Fibroblast of skin of left biceps (primary cell): ENCODE measurements at regions not wholly inside any gene's neighbourhood (a gene's known extent, or its start where the extent isn't known, plus 50 kb on each side); places are given as distances from the start of the nearest gene placed in this dataset.
"Not testable (repeated sequence)": the region's sequence is repeated elsewhere in the genome, so short reads cannot be mapped to it uniquely, and the experiment has no call there.

ENCODE experiments used
- DNase-seq, 2 experiments: peaks; one replicate each; pipeline ENCODE4 v3.0.0-alpha.2; 2013; ENCODE audit warnings: low read depth in 2 of 2

DNA sequence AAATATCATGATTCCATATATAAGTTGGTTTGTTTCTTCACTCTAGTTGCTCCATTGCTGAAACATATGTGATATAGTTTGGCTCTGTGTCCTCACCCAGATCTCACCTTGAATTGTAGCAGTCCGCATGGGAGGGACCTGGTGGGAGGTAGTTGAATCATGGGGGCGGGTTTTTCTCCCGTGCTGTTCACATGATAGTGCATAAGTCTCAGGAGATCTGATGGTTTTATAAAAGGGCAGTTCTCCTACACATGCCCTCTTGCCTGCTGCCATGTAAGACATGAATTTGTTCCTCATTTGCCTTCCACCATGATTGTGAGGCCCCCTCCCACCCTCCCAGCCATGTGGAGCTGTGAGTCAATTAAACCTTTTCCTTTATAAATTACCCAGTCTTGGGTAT lies 915.5 kb downstream of the KCNJ2 start:
- no peak for DNase-seq

DNA sequence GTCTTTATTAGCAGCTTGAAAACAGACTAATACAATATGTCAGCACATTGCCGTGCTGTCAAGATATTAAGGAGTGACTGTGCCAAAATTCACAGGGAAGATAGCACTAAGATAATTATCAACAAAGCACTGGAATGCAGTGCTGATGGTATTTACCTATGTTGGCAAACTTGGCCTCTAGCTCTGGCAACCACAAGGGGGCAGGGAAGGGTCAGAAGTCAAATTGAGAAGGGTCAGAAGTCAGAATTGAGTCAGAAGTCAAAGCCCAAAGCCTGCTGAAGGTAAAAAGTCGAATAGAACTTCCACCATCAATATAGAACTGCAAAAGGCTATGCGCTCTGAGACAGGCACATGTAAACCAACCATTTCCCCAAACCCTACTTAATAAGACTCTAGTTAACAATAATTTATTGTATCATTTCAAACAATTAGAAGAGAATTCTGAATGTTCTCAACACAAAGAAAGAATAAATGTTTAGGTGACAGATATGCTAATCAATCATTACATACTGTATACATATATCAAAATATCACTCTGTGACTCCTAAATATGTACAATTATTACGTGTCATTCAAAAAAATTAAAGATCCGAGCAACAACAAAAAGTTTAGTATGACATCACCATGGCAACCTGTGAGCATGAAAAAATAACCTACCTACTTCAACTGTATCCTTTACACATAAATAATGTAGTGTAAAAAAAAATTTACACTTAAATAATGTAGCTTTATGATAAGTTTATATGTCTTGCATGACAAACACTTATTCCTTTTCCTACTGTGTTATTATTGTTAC lies 916.1 kb downstream of the KCNJ2 start:
- DNase-seq = no peak

DNA sequence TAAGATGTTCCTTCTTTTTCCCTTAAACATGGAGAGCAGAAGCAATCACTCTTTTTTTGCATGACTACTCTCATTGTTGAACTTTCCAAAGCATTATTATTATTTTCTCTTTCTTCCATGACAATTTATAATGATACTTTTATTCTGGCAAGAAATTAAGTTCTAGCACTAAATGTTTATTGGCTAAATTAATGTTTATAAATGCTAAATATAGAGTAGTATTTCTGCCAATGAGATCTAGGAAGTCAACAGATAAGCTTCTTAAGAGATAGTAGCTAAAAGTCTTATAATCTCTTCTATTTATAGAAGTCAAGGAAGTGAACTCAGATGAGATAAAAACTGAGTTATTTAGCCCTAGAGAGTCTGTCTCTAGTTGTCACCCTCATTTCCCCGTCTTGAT lies 920.1 kb downstream of the KCNJ2 start:
- DNase-seq = no peak

DNA sequence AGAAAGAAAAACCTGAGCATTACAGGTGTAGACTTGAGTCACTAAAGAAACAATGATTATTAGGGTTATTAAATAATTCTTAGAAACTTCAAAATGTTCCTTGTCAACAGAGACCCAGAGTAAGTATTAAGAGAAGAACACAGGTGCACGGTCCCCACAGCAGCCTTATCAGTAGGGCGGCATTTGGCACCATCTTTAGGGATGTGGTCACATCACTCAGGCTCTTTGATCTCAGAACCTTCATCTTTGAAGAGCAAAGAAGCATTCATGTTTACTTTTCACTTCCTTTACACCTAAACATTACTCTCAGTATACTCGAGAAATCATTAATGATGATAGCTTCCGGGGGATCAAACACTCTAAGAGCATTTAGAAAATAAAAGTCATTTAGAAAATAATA lies 928.7 kb downstream of the KCNJ2 start:
- no peak for DNase-seq

DNA sequence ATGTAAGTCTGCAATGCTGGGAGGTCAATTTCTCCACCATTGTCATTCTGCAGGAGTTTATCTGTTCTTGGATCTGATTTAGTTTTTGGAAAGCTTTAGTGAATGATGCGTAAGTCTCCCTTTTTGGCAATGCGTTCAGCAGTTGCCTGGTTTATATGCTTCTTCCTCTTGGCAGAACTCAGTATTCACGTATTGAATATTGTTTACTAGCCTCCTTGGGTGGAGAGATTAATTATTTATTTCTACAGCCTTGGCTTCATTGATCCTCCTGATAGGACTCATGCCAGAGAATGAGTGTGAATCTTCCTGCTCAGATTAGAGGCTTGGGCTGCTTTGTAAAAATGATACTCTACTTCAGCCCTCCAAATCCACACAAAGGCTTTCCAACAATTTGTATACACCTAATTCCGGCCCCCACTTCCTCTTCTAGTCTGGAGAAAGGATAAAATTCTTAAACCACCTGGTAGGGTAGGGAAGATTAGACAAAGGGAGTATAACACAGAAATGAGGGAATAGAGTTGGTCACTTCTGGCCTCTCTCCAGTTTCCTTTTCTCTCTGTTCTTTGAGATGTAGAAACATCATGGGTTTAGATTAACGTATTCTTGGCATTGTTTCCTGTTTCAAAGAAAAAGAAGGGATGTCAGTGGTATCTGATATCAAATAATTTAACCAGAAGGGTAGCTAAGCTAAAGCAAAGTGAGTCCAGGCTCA lies 929.8 kb downstream of the KCNJ2 start:
- no peak for DNase-seq

DNA sequence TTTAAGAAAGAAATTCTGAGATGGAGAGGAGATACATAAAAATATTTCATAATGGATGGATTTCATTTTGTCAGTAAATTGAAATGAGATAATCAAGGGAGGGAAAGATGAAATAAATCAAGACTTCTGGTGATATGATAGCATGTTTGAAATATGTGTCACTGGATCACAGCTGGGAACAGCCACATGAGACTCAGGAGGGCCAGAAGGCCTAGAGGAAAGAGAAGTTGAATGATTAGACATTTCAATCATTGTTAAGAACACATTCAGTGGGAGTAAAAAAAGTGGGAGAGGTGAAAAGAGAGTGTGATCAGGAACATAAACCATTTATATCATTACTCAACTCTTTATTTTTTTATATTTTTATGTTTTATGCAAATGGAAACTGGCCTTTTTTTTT lies 933.4 kb downstream of the KCNJ2 start:
- no peak for DNase-seq

DNA sequence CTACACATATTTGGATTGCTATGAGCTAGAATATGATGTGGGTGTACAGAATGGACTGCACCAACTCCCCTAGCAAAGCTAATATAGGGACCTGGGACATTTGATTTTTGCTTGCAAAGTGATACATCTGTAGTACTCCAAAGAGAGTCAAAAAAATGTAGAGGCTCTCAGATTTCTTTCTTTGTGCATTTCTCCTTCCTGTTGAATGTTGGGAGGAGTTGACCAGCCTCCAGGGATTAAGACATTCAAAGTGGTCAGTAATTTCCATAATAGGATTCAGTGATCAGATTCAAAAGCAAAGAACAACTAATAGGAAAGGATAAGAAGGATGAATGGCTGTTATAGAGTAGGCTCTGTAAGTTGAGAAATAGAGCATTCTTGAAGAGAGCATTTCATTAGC lies 934.9 kb downstream of the KCNJ2 start:
- DNase-seq = no peak

DNA sequence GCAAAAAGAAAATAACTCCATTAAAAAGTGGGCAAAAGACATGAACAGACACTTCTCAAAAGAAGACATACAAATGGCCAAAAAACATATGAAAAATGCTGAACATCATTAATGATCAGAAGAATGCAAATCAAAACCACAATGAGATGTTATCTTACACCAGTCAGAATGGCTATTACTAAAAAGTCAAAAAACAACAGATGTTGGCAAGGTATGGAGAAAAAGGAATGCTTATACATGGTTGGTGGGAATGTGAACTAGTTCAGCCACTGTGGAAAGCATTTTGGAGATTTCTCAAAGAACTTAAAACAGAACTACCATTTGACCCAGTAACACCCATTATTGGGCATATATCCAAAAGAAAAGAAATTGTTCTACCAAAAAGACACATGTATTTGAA lies 936.7 kb downstream of the KCNJ2 start:
- DNase-seq = not testable (repeated sequence)

DNA sequence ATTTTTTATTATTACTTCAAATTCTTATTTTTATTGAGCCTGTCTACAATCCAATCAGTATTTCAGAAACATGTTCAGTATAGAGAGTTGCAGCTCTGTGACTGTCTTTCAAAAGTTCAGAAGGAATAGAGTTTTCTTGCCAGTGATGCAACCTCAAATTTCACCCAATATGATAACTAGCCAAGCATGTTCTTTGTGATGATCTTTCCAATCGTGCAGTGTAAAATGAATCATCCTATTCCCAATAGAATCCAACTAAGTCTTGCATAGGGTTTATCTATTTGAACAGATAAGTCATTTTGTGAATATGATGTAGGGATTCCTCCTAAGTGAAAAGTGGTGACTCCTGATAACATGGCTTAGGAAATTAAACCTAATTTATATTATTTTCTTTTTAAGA lies 937.8 kb downstream of the KCNJ2 start:
- no peak for DNase-seq

DNA sequence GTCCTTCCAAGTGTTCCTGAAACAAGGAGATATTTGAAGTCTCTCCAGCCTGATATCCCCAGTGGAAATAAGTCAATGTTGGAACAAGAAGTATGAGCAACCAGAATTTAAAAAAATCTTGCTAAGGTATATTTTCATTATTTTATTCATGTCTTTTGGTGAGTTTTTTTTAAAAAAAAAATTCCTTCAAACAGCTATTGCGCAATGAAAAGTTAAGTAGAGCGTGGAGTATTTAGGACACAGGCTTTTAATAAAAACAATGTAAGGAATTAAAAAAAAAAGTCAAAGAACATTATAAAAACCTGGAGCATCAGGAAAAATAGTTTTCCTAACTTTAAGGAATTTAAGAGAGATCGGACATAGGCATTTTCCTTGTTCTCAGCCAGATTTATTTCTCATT lies 940.4 kb downstream of the KCNJ2 start:
- no peak for DNase-seq

DNA sequence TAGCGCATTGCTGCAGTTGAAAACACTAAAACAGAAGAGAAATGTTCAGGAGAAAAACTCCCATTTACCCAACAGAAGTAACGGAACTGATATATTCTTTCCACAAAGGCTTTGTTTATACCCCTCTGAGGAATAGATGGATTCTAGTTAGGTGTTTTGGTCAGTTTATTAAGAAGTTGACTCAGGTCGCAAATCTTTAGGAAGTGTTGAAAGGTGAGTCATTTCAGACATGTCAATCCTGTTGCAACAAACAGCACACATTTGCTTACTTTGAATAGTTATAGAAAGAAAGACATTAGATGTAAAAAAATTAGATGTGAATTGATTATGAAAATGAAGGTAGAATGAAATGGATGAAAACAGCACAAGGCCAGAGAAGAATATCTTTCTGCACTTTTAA lies 941.0 kb downstream of the KCNJ2 start:
- no peak for DNase-seq

DNA sequence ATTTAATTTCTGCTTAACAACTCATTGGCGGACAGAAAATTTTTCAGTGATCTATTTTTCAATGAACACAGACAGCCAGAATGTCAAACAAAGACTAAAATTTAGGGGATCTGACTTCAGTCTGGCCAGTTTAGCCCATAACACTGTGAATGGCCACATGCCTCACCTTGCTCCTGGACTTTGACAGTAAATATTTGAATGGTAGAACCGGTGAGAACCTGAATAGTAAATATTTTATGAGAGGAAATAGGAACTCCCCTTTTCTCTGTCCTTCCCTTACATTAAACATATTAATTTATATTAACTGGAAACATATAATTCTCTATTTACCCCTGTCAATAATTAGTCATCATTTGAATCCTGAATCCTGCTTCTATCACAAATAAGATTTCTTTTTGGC lies 942.1 kb downstream of the KCNJ2 start:
- DNase-seq = no peak

DNA sequence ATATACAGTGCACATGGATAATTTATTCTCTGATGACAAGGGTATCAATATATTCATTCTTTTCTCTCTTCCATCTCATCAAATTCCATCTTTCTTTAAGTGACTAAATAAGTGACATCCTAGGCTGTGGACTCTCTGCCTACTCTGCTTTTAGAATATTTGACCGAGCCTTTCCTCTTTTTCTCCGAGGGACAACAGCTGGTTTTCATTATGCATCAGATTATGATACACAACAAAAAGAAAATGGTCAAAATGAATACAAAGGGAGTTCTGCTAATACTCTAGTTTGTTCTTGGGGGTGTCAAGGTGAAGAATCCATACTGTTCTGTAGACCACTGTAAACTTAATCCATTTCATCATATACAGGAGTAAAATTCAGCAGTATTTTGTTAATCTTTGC lies 942.6 kb downstream of the KCNJ2 start:
- no peak for DNase-seq

DNA sequence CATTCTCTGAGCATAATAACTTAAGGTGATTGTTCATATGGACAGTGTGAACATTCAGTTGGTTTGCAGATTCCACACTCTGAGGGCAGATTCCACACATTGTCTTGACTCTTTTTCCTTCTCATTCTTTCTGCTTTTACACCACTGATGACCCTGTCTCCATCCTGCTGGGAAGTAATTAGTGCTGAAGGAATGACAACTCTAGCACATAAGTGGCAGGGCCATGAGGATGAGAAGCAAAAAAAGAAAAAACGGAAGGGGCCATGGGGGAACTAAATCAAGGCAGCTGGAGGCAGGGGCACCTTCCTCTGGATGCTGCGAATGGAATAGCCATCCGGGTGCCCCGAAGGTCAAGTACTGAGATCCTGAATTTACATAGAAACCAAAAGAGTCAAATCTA lies 944.0 kb downstream of the KCNJ2 start:
- no peak for DNase-seq

DNA sequence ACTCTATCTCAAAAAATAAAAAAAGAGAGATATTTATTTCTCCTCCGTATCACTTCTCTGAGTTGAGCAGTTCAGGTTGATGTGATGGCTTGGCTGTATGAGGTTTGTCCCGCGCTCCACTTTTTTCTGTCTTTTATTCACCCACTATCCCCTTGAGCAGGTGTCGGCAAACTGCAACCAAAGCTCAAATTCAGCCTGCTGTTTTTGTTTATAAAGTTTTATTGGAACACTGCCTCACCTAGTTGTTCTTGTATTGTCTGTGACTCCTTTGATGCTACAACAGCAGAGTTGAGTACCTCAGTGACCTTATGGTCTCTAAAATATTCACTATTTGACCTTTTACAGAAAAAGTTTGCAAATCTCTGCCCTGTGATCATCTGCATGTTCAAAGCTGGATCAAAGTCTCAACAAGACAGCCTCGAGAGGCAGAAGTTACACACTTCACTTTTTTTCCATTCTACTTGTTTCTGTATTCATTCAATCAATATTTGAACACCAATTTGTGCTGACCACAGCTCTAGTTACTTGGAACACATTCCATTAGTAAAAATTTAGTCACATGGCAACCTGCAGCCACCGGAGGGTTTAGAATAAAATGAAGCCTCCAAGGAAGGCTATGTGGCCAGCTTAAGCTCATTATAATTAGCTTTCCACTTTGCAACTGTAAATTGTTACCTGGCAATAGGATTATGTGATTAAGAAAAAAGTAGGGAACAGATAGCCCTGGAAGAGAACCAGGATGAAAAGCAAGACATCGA lies 945.8 kb downstream of the KCNJ2 start:
- DNase-seq = no peak

DNA sequence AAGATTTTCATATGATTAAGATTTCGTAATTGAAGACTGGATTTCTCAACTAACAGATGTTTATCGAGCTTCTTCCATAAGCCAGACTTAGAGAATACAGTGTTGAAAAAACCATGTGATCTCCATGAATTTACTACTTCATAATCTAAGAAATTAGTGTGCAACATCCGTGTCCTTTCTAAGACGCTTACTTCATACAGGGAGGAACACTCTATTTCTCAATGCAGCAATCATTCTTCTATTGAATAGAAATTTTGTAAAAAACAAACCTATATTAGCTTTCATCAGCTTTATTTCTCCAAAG lies 946.3 kb downstream of the KCNJ2 start:
- DNase-seq = no peak

DNA sequence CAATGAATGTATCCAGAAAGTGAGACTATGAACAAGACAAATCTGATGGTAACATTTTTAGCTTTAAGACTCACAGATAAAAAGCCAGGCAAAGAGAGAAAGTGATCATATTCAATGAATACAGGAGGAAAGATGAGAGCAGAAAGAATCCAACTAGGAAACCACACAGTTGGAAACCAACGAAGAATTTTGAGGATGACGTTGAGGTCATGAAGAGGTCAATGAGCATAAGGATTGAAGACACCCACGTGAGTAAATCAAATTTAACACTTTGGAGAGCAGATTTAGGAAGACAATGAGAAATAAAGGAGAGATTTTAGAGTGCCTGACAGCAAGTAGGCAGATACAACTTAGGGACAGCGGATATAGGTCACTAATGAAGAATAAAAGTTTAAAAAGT lies 948.1 kb downstream of the KCNJ2 start:
- DNase-seq = no peak

DNA sequence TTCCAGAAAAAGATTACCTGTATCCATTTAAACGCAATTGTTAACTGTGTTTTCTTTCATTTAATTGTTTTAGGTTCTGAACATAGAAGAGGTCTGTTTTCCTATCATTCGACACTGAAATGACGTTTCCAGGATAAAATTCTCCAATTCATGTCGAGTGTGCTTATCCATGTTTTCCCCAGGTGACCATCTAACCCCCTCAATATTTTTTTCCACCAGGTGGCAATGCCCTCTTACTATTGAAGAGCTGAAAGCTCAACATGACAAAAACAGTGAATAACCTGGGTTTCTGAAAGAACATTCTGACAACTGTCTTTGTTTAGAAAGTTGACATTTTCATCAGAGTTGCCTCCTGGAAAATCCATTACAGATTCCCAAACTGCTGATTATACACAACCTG lies 948.7 kb downstream of the KCNJ2 start:
- DNase-seq = no peak

DNA sequence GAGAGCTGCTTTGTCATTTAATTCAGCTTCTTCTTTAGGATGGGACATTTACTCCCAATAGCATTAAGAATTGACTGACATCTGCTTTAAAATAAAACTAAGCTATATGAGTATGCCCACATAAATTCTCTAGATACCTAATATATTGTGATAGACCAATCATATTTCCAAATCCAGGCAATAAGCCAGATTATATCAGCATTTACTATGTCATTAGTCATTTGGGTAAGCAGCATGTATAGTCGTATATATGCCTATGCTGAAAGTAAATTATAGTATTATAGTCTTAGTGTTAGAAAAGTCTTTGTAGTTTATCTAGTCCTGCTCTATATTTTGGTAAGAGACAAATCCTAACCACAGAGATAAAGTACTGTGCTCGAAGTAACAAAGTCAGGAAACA lies 958.1 kb downstream of the KCNJ2 start:
- DNase-seq = no peak

DNA sequence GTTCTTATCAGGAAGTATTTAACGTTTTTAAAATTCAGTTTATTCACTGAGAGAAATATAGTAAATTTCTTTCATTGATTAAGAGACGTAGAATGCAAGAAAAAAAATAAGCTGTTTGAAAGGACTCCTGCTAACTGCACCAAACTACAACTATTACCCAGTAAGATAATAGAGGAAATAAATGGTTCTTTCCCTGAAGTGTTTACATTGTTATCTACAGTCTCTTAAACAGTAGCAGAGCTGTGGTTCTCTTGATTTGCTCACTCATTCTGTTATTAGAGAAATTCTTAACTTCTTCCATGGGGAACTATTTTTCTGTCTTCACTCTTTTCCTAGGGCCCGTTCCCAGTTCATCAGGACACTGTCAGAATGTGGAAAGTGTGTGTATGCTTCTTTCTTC lies 973.0 kb downstream of the KCNJ2 start:
- no peak for DNase-seq

DNA sequence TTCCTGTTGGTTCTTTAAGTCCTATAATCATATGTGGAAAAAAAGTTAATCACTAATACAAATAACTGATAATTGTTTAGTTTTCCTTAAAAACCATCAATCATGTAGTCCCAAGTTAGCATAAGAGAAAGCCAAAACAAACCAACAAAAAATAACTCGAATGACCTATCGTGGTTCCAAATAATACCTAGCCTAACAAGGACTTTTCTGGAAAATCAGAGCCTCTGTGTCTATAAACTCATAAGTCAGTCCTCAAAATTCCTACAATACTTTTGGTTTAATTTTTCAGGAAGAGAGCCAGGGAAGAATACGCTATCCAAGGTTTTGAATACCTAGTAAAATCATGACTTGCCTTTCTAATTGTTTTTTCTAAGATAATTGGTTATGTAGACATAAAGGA lies 975.3 kb upstream of the SOX9 start:
- peak in 1 of 2 experiments; percentile 3 for DNase-seq

DNA sequence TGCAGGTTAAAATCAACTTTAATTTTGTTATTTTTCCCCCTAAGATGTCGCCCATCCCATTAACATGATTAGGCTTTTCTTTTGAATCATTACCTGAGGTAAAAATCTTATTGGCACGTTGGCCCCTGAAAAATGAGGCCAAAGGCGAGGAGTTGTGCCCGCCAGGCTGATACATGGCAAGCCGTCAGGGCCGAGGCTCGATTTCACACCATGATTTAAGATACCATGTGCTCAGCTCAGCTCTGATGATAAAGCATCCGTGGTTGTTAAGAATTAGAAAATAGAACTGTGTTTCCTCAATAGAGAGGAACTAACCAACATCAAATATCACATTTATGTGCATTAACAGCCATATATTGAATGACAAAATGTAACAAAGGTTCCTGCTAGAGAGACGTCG lies 972.9 kb upstream of the SOX9 start:
- no peak for DNase-seq

DNA sequence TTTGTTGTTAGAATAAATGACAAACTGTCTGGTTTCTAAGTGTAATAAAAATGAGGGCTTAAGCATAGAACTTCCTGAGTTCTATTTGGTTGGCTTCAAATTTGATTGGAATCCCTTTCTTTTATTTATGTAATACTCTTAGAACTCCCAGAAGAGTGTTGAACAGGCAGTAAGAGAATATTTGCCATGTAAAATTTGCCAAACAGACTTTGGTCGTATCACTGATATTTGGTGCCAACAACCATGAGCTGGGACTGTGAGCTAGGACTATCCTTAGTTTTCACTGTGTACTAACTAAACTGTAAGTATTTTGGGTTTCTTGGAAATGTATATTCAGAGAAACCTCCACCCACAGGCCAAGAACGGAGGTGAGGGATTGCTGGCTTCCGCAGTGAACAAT lies 971.2 kb upstream of the SOX9 start:
- no peak for DNase-seq
